GM21737 (cell line): ENCODE measurements at regions not wholly inside any gene's neighbourhood (a gene's known extent, or its start where the extent isn't known, plus 50 kb on each side); places are given as distances from the start of the nearest gene placed in this dataset.
"Not testable (repeated sequence)": the region's sequence is repeated elsewhere in the genome, so short reads cannot be mapped to it uniquely, and the experiment has no call there.

ENCODE experiments used
- ATAC-seq: cut with Tn5 transposase; IDR thresholded peaks from one replicate; pipeline ENCODE4 v1.9.1; 2021; ENCODE audit warnings: mild to moderate bottlenecking, moderate library complexity; ENCODE audit not compliant: unreplicated experiment

DNA sequence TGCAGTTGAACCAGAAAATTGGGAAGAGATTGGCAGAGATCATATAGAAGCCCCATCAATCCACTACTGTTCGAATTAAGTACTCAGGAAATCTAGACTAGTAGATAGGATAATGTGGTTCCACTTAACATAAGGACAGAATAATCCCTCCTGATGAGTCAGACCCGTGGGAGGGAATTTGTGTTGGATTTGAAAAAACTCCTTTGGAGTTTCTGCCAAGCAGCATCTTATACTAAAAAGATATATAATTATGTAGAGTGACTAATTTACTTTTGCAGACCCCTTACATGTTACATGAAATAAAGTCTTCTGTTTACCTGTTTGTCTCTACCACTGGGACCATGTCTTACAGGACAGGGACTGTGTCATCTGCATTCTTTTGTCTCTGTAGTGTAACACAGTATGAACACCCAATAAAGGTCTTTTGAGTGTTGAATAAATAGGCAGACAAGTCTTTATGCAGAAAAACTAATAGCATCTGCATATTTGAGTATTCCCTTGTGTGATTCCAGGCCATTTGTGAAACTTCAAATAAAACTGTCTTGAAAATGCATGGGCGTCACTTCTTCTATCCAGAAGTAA is 122.6 kb upstream of the DNAJC10 start:
- ATAC-seq = no peak

DNA sequence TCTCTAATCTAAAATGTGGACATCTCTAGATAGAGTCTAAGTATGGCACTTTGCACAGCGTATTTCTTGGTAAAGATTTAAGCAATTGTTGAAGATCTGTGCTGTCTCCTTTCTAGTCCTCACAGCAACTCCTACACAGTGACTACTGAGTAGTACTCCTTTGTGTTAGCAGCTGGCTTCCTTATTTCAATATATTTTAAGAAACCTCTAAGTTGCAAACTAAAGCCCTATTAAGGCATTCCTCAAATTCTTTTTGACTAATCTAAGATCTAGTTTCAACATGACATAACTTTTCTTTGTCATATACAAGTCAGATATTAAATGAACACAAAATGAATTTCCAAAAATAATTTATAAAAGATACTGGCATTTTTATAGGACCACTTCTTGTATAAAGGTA is 121.8 kb upstream of the DNAJC10 start:
- no peak for ATAC-seq

DNA sequence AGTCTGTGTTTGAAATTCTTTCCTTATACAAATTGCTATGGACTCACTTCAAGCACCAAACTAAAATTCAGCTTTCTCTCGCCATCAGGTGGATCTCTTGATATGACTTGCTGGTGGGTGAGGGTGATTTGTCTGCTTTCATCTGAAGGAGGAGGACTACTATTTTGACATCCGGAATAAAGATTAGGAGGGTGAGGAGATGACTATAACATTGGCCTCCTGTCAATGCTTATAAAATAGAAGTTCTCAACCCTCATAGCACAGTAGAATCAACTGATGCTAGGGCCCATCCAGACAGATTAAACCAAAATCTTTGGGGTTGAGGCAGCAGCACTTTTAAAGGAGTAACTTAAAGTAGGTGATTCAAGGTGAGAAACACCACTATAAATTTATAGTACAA is 120.4 kb upstream of the DNAJC10 start:
- ATAC-seq = no peak

- ATAC-seq = no peak
Measured at GRCh38 chr2:182597570-182598295, 118.3 kb upstream of the DNAJC10 start.

DNA sequence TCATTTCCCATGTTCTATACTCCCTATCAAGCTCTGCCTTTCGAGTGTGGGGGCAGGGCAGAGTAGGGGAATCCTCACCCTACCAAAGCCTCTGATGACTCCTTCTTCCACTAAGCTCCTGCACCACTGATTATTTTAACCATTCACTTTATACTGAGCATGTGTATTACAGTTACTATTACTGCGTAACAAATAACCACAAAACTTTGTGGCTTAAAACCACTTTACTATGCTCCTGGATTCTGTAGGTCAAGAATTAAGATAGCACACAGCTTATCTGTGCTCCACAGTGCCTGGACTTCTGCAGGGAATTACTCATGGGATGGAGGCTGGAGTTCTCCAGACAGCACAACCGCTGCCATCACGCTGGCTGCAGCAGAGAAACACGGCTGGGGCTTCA is 117.4 kb upstream of the DNAJC10 start:
- ATAC-seq = no peak

DNA sequence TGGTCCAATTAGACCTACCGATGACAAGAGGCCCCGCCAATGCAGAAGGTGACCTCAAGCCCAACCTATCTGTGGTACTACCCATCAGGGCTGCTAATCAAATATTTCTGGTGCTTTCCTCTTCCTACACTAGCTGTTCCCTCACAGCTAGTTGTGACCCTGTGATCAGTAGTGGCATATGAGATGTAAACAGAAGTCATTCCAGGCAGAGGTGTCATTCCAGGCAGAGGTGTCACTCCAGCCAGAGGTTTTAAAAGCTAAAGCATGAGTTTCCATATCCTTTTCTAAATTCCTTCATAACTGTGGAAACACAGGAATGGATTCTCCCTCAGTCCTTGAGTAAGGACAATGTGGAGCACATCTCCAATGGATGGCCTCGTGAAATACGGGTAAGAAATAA is 110.9 kb upstream of the DNAJC10 start:
- no peak for ATAC-seq

DNA sequence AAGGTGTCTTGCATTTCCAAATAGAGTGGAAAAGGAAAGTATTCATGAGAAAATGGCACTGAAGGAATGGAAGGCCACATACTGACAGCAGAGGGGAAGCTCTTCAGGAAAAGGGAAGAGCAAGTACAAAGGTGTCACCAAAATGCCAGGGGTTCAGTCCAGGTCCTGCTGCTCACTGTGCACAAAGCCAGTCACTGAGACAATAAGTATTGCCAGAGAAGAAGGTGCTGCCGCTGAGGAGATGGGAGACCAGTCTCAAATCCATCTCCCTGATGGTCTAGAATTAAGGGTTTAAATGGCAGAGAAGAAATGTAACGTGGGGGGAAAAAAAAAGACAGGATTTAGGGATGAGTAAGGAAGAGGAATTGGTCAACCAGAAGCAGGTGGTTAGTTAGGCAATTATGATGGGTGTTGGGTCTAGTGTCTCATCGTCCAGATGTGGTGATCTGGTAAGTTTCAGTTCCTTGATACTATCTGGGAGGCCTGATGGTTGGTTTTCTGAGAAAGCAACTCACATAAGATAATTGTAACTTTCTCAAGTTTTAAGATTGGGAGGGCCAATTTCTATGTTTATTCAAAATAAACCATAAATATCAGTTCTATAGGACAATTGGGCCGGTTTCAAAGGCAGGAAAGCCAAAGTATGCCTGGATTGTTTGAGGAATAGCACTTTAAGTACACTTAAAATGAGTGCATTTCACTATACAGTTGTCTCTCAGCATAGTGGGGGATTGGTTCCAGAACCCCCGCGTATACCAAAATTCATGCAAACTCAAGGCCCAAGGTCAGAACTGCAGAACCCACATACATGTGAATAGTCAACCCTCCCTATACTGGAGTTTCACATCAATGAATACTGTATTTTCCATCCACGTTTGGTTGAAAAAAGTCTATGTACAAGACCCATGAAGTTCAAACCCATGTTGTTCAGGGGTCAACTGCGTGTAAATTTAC is 109.1 kb upstream of the DNAJC10 start:
- ATAC-seq = no peak

DNA sequence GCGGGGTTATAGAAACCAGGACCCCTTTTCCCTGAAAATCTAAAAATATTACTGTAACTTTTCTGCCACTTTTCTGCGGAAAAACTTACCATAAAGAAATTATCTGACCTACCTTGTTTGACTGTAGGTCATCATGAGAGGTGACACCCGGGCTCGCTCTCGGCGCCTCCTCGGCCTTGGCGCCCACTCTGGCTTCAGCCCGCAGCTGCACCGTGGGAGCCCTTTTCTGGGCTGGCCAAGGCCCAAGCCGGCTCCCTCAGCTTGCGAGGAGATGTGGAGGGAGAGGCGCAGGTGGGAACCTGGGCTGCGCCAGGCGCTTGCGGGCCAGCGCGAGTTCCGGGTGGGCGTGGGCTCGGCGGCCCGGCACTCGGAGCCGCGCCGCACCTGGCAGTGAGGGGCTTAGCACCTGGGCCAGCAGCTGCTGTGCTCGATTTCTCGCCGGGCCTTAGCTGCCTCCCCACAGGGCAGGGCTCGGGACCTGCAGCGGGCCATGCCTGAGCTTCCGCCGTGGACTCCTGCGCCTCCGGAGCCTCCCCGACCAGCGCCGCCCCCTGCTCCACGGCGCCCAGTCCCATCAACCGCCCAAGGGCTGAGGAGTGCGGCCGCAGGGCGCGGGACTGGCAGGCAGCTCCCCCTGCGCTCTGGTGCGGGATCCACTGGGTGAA is 107.7 kb upstream of the DNAJC10 start:
- ATAC-seq = no peak

DNA sequence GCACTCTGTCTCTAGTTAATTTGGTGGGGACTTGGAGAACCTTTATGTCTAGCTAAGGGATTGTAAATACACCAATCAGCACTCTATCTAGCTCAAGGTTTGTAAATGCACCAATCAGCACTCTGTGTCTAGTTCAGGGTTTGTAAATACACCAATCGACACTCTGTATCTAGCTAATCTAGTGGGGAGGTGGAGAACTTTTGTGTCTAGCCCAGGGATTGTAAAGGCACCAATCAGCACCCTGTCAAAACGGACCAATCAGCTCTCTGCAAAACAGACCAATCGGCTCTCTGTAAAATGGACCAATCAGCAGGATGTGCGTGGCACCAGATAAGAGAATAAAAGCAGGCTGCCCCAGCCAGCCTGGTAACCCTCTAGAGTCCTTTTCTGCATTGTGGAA is 107.1 kb upstream of the DNAJC10 start:
- not testable (repeated sequence) for ATAC-seq

- ATAC-seq = no peak
Measured at GRCh38 chr2:182610231-182610630, 105.8 kb upstream of the DNAJC10 start.

DNA sequence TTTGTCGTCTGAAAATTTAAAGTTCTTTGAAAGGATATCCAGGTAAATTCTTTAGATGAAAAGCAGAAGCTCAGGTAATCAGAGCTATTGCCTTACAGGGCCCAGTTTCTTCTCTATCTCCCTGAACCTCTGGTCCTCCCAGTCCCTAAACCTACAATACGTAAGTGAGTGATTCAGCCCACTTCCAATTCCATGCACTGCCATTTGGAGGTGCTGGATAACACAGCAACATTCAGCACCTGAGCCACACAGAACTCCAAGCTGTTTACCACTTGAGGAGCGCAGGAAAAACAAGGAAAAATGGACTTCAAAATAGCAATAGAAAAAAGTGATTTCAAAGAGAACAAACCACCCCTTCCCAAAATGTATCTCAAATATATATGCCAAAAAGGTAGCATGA is 105.0 kb upstream of the DNAJC10 start:
- no peak for ATAC-seq

GRCh38 chr2:182615036-182615435 is 101.0 kb upstream of the DNAJC10 start:
- ATAC-seq = no peak

DNA sequence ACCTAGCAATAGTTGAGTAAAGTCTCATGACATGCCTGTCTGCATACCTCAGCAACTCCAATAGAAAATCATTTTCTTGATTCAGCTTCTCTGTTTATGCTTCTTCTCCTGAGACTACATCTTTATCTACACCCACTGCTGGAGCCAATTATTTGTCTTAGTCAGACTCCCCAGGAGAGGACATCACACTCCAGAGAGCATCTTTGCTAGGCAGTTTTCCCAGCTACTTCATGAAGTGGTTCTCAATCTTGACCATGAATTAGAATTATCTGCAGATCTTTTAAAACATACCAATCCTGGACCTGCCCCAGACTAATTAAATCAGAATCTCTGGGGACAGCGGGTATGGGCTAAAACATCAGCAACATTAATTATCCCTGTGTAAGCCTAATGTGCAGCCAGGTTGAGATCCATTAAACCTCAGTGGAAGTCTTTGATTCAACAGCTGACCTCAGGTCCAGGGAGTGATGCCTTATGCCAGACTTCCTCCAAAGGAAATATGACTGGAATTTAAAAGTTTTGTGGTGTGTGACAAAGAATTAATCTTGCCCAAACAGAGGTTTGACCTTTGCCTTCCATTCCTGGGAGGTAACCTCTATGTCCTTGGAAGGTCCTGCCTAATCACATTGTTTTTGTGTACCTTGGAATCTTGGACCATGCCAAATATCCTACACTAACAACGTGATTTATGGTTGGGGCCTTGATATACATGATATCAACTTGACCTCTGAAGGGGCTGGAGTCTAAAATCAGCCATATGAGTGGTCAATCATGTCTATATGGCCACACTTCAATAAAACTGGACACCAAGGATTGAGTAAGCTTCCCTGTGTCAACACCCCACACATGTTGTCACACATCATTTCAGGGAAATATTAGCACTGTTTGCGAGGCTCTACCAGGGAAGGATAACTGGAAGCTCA is 99.3 kb upstream of the DNAJC10 start:
- no peak for ATAC-seq

- no peak for ATAC-seq
Measured at GRCh38 chr2:182618672-182619079, 97.4 kb upstream of the DNAJC10 start.

GRCh38 chr2:182619276-182619675 is 96.8 kb upstream of the DNAJC10 start:
- no peak for ATAC-seq

- no peak for ATAC-seq
Measured at GRCh38 chr2:182621191-182621590, 94.9 kb upstream of the DNAJC10 start.

GRCh38 chr2:182621810-182622209 is 94.2 kb upstream of the DNAJC10 start:
- no peak for ATAC-seq

- ATAC-seq = no peak
Measured at GRCh38 chr2:182622231-182622630, 93.8 kb upstream of the DNAJC10 start.

- ATAC-seq = no peak
Measured at GRCh38 chr2:182625814-182626213, 90.2 kb upstream of the DNAJC10 start.

- no peak for ATAC-seq
Measured at GRCh38 chr2:182628916-182629315, 87.1 kb upstream of the DNAJC10 start.
